SH-SY5Y (cell line): ENCODE measurements at regions not wholly inside any gene's neighbourhood (a gene's known extent, or its start where the extent isn't known, plus 50 kb on each side); places are given as distances from the start of the nearest gene placed in this dataset.

Experiments used
- GATA2 ChIP-seq: IDR thresholded peaks from 2 replicates; pipeline ENCODE4 v1.6.1; 2011; ENCODE audit warnings: mild to moderate bottlenecking, low read depth, low read length
- GATA3 ChIP-seq: IDR thresholded peaks from 2 replicates; pipeline ENCODE4 v1.6.1; 2011; ENCODE audit warnings: low read depth, mild to moderate bottlenecking, low read length, moderate library complexity

DNA sequence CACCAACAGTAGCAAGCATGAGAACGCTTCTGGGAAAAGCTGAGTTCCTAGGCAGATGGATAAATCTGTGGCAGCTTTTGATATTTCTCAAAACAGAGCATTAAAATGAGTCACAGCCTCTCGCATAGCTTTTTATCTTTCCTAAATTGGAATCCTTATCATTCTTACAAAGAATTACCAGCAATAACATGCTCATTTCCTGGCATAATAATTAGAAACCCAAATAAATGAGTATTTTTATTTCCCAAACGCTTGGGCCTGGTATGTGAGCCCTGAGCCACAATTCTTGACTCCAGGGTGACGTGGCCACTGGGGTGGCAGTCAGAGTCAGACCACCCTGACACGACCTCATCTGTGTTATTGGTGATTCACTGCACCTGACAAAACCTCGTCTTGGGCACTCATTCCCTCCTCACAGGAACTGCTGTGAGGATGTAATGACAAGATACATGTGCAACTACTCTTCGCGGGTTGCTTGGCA lies 210.7 kb downstream of the ARL4C start:
- TF ChIP-seq GATA2 (no peak), GATA3 (no peak)
